Endodermal cell (in vitro differentiated cells): ENCODE measurements at regions not wholly inside any gene's neighbourhood (a gene's known extent, or its start where the extent isn't known, plus 50 kb on each side); places are given as distances from the start of the nearest gene placed in this dataset.

ENCODE experiments used
- DNase-seq: peaks from one replicate; pipeline ENCODE4 v3.0.0-alpha.2; 2017
- H3K27ac ChIP-seq: 2 replicates; pipeline ENCODE4 v1.5.1; 2013; ENCODE audit warnings: mild to moderate bottlenecking, low read depth, low read length, moderate library complexity
- H3K27me3 ChIP-seq: 2 replicates; pipeline ENCODE4 v1.6.1; 2013; ENCODE audit warnings: mild to moderate bottlenecking, low read length, moderate library complexity; ENCODE audit not compliant: insufficient read depth, control insufficient read depth, poor library complexity, severe bottlenecking
- H3K36me3 ChIP-seq: 2 replicates; pipeline ENCODE4 v1.7.0; 2013; ENCODE audit warnings: mild to moderate bottlenecking, low read length, moderate library complexity; ENCODE audit not compliant: control insufficient read depth, insufficient read depth
- H3K4me1 ChIP-seq: one replicate; pipeline ENCODE4 v1.7.0; 2013; ENCODE audit warnings: low read length; ENCODE audit not compliant: control insufficient read depth, insufficient read depth
- H3K4me3 ChIP-seq: 2 replicates; pipeline ENCODE4 v1.5.1; 2013; ENCODE audit warnings: mild to moderate bottlenecking, low read length, moderate library complexity
- H3K9ac ChIP-seq: 2 replicates; pipeline ENCODE4 v1.6.1; 2013; ENCODE audit warnings: mild to moderate bottlenecking, low read length, moderate library complexity; ENCODE audit not compliant: poor library complexity, severe bottlenecking; ENCODE audit errors: extremely low read depth
- H3K9me3 ChIP-seq: 2 replicates; pipeline ENCODE4 v1.6.1; 2013; ENCODE audit warnings: mild to moderate bottlenecking, low read length, moderate library complexity; ENCODE audit not compliant: control insufficient read depth
- H3K27ac Mint-ChIP-seq: 2 replicates; pipeline ENCODE4 v1.8.0; 2020; ENCODE audit warnings: mixed read lengths
- H3K27me3 Mint-ChIP-seq: 2 replicates; pipeline ENCODE4 v1.8.0; 2021; ENCODE audit warnings: mild to moderate bottlenecking, mixed read lengths; ENCODE audit not compliant: insufficient read depth
- H3K36me3 Mint-ChIP-seq: 2 replicates; pipeline ENCODE4 v1.8.0; 2020; ENCODE audit warnings: low read depth, mixed read lengths
- H3K4me1 Mint-ChIP-seq: 2 replicates; pipeline ENCODE4 v1.8.0; 2020; ENCODE audit warnings: mixed read lengths
- H3K4me3 Mint-ChIP-seq: 2 replicates; pipeline ENCODE4 v1.8.0; 2020; ENCODE audit warnings: mild to moderate bottlenecking, moderate library complexity, mixed read lengths
- H3K9me3 Mint-ChIP-seq: 2 replicates; pipeline ENCODE4 v1.8.0; 2020; ENCODE audit warnings: mild to moderate bottlenecking, mixed read lengths
- CTCF ChIP-seq: fragments of 200-600 bp; sonication (generic); conservative IDR thresholded peaks from 2 replicates; pipeline ENCODE4 v1.5.0; 2021; ENCODE audit warnings: antibody characterized with exemption, mild to moderate bottlenecking
- whole genome bisulfite sequencing, 2 experiments: methylation state at CpG; one replicate each; pipeline versions ENCODE4 v1.1.5 to v1.1.7; 2013; ENCODE audit warnings: missing lambda C conversion rate in 2 of 2, mixed read lengths in 1 of 2; ENCODE audit not compliant: insufficient coverage in 1 of 2, insufficient read length in 1 of 2; 5-methylcytosine and 5-hydroxymethylcytosine counted together

DNA sequence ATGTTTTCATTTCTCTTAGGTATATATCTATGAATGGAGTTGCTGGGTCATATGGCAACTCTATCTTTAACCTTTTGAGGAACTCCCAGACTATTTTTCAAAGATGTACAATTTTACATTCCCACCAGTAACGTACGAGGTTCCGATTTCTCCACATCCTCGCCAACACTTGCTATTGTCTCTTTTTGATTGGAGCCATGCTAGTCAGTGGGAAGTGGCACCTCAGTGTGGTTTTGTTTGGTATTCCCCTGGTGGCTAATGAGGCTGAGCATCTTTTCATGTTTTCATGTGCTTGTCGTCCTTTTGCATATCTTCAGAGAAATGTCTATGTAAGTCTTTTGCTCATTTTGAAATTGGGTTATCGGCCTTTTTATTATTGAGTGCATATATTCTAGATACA, 178.6 kb upstream of the EXOC2 start:
- WGBS, 2 experiments, result 95 to 97% methylated on average over 4 to 5 of the region's 6 CpGs

DNA sequence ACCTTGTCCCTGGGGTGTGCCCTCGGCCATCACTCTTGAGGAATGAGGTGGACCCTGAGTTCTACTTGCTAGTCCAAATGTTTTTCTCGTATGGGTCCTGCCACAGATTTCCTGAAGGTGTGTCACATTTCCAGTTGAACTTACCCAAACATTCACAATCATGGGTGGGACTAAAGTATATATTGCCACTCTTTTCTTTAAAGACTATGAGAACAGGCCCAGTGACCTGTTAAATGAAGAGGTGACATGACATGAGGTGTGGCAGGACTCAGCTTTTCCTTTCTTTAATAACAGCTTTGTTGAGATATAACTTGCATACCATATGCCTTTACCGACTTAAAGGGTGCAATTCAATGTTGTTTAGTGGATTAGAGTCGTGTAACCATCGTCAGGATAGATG, 177.2 kb upstream of the EXOC2 start:
- Mint-ChIP-seq H3K36me3 (no peaks in the 10 kb centered on the region), H3K4me3 (no peak overlapping the region), H3K27me3 (peaks cover 2% of the 10 kb centered on the region), H3K4me1 (no peaks in the 10 kb centered on the region), H3K9me3 (no peaks in the 10 kb centered on the region), H3K27ac (no peak overlapping the region)
- no peaks in the 10 kb centered on the region for H3K36me3 ChIP-seq
- H3K9me3 ChIP-seq, result no peaks in the 10 kb centered on the region
- DNase-seq, result no peak
- H3K9ac ChIP-seq, result no peak overlapping the region
- H3K4me3 ChIP-seq, result no peak overlapping the region
- no peak for TF ChIP-seq CTCF
- H3K27ac ChIP-seq, result no peak overlapping the region
- no peaks in the 10 kb centered on the region for H3K27me3 ChIP-seq
- 86 to 90% methylated on average over 3 to 5 of the region's 5 CpGs for WGBS, 2 experiments
- no peaks in the 10 kb centered on the region for H3K4me1 ChIP-seq

More for the DNA sequence above, 178.6 kb upstream of the EXOC2 start:
- Histone ChIP-seq H3K9me3 (no peaks in the 10 kb centered on the region), H3K27ac (no peak overlapping the region), H3K4me3 (no peak overlapping the region), H3K4me1 (no peaks in the 10 kb centered on the region), H3K36me3 (no peaks in the 10 kb centered on the region), H3K9ac (no peak overlapping the region), H3K27me3 (no peaks in the 10 kb centered on the region)
- no peaks in the 10 kb centered on the region for H3K4me1 Mint-ChIP-seq
- H3K9me3 Mint-ChIP-seq, result no peaks in the 10 kb centered on the region
- peaks cover 2% of the 10 kb centered on the region for H3K27me3 Mint-ChIP-seq
- TF ChIP-seq CTCF, result no peak
- no peak overlapping the region for H3K27ac Mint-ChIP-seq
- H3K4me3 Mint-ChIP-seq, result no peak overlapping the region
- no peaks in the 10 kb centered on the region for H3K36me3 Mint-ChIP-seq
- no peak for DNase-seq

- Histone ChIP-seq H3K4me3 (no peak overlapping the region), H3K4me1 (no peaks in the 10 kb centered on the region), H3K36me3 (no peaks in the 10 kb centered on the region), H3K27me3 (no peaks in the 10 kb centered on the region), H3K9ac (no peak overlapping the region), H3K27ac (no peak overlapping the region), H3K9me3 (no peaks in the 10 kb centered on the region)
- TF ChIP-seq CTCF, result no peak
- H3K4me1 Mint-ChIP-seq, result no peaks in the 10 kb centered on the region
- 86 to 93% methylated on average over 6 to 8 of the region's 8 CpGs for WGBS, 2 experiments
- H3K9me3 Mint-ChIP-seq, result no peaks in the 10 kb centered on the region
- H3K4me3 Mint-ChIP-seq, result no peak overlapping the region
- H3K27ac Mint-ChIP-seq, result no peak overlapping the region
- no peak for DNase-seq
- H3K27me3 Mint-ChIP-seq, result peaks cover 2% of the 10 kb centered on the region
- no peaks in the 10 kb centered on the region for H3K36me3 Mint-ChIP-seq
Observed at GRCh38 chr6:868201-868600, 175.3 kb upstream of the EXOC2 start.
